Mesendoderm (in vitro differentiated cells): ENCODE measurements at regions not wholly inside any gene's neighbourhood (a gene's known extent, or its start where the extent isn't known, plus 50 kb on each side); places are given as distances from the start of the nearest gene placed in this dataset.

ENCODE experiments used
- DNase-seq: peaks from one replicate; pipeline ENCODE4 v3.0.0; 2013
- H2AK5ac ChIP-seq: 2 replicates; pipeline ENCODE4 v1.6.1; 2013; ENCODE audit warnings: low read length, inconsistent platforms
- H2BK120ac ChIP-seq: 2 replicates; pipeline ENCODE4 v1.6.1; 2013; ENCODE audit warnings: low read depth, mild to moderate bottlenecking, low read length, moderate library complexity, mixed read lengths
- H2BK15ac ChIP-seq: replicated peaks from 2 replicates; pipeline ENCODE4 v1.6.1; 2013; ENCODE audit warnings: low read depth, mild to moderate bottlenecking, moderate library complexity
- H2BK5ac ChIP-seq: 2 replicates; pipeline ENCODE4 v1.6.1; 2013; ENCODE audit warnings: low read length, inconsistent platforms
- H3K18ac ChIP-seq: 2 replicates; pipeline ENCODE4 v1.6.1; 2013; ENCODE audit warnings: mild to moderate bottlenecking, low read length, mixed read lengths
- H3K23ac ChIP-seq: one replicate; pipeline ENCODE4 v1.6.1; 2013; ENCODE audit warnings: low read length
- H3K27ac ChIP-seq: 2 replicates; pipeline ENCODE4 v1.5.1; 2013; ENCODE audit warnings: low read depth, mild to moderate bottlenecking, inconsistent platforms, low read length, moderate library complexity
- H3K27me3 ChIP-seq: 2 replicates; pipeline ENCODE4 v1.6.1; 2013; ENCODE audit warnings: low read length, control low read depth, mild to moderate bottlenecking, inconsistent platforms; ENCODE audit not compliant: insufficient read depth, poor library complexity
- H3K36me3 ChIP-seq: 2 replicates; pipeline ENCODE4 v1.6.1; 2013; ENCODE audit warnings: low read length, inconsistent platforms; ENCODE audit not compliant: control insufficient read depth, insufficient read depth
- H3K4ac ChIP-seq: one replicate; pipeline ENCODE4 v1.6.1; 2013; ENCODE audit warnings: low read depth, mild to moderate bottlenecking, low read length, moderate library complexity
- H3K4me1 ChIP-seq: 2 replicates; pipeline ENCODE4 v1.6.1; 2013; ENCODE audit warnings: low read depth, low read length, inconsistent platforms; ENCODE audit not compliant: control insufficient read depth
- H3K4me2 ChIP-seq: 2 replicates; pipeline ENCODE4 v1.6.1; 2013; ENCODE audit warnings: low read length
- H3K4me3 ChIP-seq: 2 replicates; pipeline ENCODE4 v1.5.1; 2013; ENCODE audit warnings: mild to moderate bottlenecking, low read length
- H3K56ac ChIP-seq: one replicate; pipeline ENCODE4 v1.6.1; 2013; ENCODE audit warnings: low read length
- H3K79me1 ChIP-seq: 2 replicates; pipeline ENCODE4 v1.6.1; 2013; ENCODE audit warnings: low read length, inconsistent platforms
- H3K79me2 ChIP-seq: 2 replicates; pipeline ENCODE4 v1.6.1; 2013; ENCODE audit warnings: mild to moderate bottlenecking, low read length; ENCODE audit not compliant: control insufficient read depth, insufficient read depth
- H3K9ac ChIP-seq: 2 replicates; pipeline ENCODE4 v1.6.1; 2013; ENCODE audit warnings: low read length, inconsistent platforms
- H4K5ac ChIP-seq: one replicate; pipeline ENCODE4 v1.6.1; 2013; ENCODE audit warnings: low read length
- H4K8ac ChIP-seq: one replicate; pipeline ENCODE4 v1.6.1; 2013; ENCODE audit warnings: low read depth, mild to moderate bottlenecking, control low read depth, low read length, moderate library complexity
- WGBS: extraction: QIAGEN DNeasy Blood & Tissue Kit; methylation state at CpG from one replicate; pipeline ENCODE4 v1.1.7; 2013; ENCODE audit warnings: low lambda C conversion rate, missing lambda C conversion rate; ENCODE audit not compliant: insufficient coverage; ENCODE audit errors: extremely low coverage; 5-methylcytosine and 5-hydroxymethylcytosine counted together

DNA sequence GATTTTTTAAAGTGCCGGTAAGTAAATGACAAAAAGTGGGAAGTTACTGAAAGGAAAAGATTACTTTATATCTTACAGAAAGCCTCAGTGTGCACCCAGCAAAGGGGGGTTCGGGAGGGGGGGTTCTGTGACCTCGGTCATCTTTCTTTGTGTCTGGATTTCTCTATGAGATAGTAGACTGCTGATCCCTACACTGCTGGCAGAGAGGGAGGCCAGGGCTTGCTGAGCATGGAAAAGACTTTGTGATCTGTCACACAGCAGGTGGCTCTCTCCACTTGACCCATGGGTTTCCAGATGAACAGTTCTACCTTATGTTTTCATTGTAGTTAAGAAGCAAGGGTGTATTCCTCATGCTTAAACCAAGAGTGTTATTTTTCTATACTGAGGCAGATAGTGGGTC is 475.6 kb downstream of the PCDH10 start:
- H3K79me2 ChIP-seq: no peaks in the 10 kb centered on the region
- no peak overlapping the region for H2AK5ac ChIP-seq
- no peak overlapping the region for H4K5ac ChIP-seq
- no peak overlapping the region for H3K4ac ChIP-seq
- H3K18ac ChIP-seq: no peak overlapping the region
- H2BK15ac ChIP-seq: no peak overlapping the region
- H3K4me1 ChIP-seq: no peaks in the 10 kb centered on the region
- no peaks in the 10 kb centered on the region for H3K79me1 ChIP-seq
- H4K8ac ChIP-seq: no peak overlapping the region
- H3K56ac ChIP-seq: no peak overlapping the region
- H3K23ac ChIP-seq: no peak overlapping the region
- no CpG with 5 or more reads among the region's 3 CpGs for WGBS
- H3K27me3 ChIP-seq: no peaks in the 10 kb centered on the region
- H3K27ac ChIP-seq: no peak overlapping the region
- no peak overlapping the region for H2BK5ac ChIP-seq
- DNase-seq: peak; percentile 33
- no peak overlapping the region for H3K9ac ChIP-seq
- no peak overlapping the region for H2BK120ac ChIP-seq
- no peaks in the 10 kb centered on the region for H3K36me3 ChIP-seq
- no peak overlapping the region for H3K4me3 ChIP-seq
- H3K4me2 ChIP-seq: no peak overlapping the region

DNA sequence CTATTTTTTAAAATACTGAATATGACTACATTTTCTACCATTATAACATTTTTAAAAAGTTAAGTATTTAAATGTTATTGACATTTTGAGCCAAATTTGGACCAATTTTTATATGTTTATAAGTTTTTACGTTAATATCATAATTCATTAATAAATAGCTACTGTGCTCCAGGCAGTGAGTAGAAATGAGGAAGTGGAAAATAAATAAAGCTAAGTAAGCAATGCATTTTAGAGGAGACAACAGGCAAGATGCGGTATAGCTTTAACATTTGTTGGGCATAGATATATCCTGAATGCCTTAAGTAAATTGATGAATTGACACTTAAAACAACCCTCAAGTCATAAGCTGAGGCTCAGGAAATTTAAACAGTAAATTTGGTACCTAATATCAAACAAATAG is 474.8 kb downstream of the PCDH10 start:
- Histone ChIP-seq H2BK5ac (no peak overlapping the region), H3K36me3 (no peaks in the 10 kb centered on the region), H4K8ac (no peak overlapping the region), H3K27ac (no peak overlapping the region), H3K4ac (no peak overlapping the region), H3K27me3 (no peaks in the 10 kb centered on the region), H3K9ac (no peak overlapping the region), H3K79me1 (no peaks in the 10 kb centered on the region), H2BK15ac (no peak overlapping the region), H3K4me1 (no peaks in the 10 kb centered on the region), H3K18ac (no peak overlapping the region), H3K56ac (no peak overlapping the region), H3K79me2 (no peaks in the 10 kb centered on the region), H2BK120ac (no peak overlapping the region), H3K23ac (no peak overlapping the region), H3K4me3 (no peak overlapping the region), H2AK5ac (no peak overlapping the region), H3K4me2 (no peak overlapping the region), H4K5ac (no peak overlapping the region)
- DNase-seq: no peak
- no CpG with 5 or more reads among the region's 2 CpGs for WGBS

DNA sequence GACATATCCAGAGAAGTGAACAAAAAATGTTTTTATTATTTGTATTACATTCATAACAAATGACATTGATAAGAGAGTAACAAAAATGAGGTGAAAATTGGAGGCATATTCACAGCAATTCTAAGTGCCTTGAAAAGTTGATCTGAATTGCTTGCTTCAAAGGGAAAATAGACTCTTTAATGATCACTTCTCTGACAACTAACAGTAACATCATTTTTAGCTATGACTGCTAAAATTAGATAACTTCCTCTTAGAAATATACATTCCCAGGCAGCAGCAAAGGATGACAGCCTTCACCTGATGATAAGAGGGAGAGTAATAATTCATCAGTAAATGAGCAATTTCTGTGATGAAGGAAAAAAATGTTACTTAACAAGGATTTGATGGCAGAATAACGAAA is 472.5 kb downstream of the PCDH10 start:
- no peak overlapping the region for H2BK5ac ChIP-seq
- H3K27ac ChIP-seq: no peak overlapping the region
- H3K79me2 ChIP-seq: no peaks in the 10 kb centered on the region
- H2BK120ac ChIP-seq: no peak overlapping the region
- H3K9ac ChIP-seq: no peak overlapping the region
- H4K5ac ChIP-seq: no peak overlapping the region
- no peaks in the 10 kb centered on the region for H3K27me3 ChIP-seq
- no peaks in the 10 kb centered on the region for H3K36me3 ChIP-seq
- H3K4me2 ChIP-seq: no peak overlapping the region
- no peak overlapping the region for H3K4me3 ChIP-seq
- no peaks in the 10 kb centered on the region for H3K4me1 ChIP-seq
- no peak overlapping the region for H4K8ac ChIP-seq
- H3K23ac ChIP-seq: no peak overlapping the region
- WGBS: no CpG with 5 or more reads among the region's 1 CpG
- no peak for DNase-seq
- no peak overlapping the region for H2BK15ac ChIP-seq
- no peak overlapping the region for H3K18ac ChIP-seq
- no peak overlapping the region for H3K56ac ChIP-seq
- H2AK5ac ChIP-seq: no peak overlapping the region
- no peaks in the 10 kb centered on the region for H3K79me1 ChIP-seq
- no peak overlapping the region for H3K4ac ChIP-seq

DNA sequence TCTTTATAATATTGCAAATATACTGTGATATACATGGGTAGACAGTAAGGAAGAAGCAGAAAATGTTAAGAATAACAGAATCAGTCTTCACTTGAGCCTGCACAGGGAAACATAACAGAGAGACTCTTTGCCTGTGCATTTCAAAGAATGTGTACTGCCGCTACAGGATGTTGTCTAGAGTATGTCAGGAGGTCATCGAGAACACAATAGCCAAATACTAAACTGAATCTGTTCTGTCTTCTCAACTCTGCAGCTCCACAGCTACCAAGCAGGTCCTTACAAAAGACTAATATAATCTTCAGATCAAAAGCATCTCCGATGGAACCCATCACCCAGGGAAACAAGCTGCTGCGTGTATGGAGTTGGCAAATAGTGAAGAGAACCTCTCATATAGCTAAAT is 471.5 kb downstream of the PCDH10 start:
- no CpG with 5 or more reads among the region's 4 CpGs for WGBS
- Histone ChIP-seq H4K8ac (no peak overlapping the region), H3K18ac (no peak overlapping the region), H2BK5ac (no peak overlapping the region), H2BK15ac (no peak overlapping the region), H3K27ac (no peak overlapping the region), H3K23ac (no peak overlapping the region), H3K79me2 (no peaks in the 10 kb centered on the region), H3K36me3 (no peaks in the 10 kb centered on the region), H3K4me3 (no peak overlapping the region), H3K56ac (no peak overlapping the region), H4K5ac (no peak overlapping the region), H2BK120ac (no peak overlapping the region), H2AK5ac (no peak overlapping the region), H3K4ac (no peak overlapping the region), H3K4me2 (no peak overlapping the region), H3K27me3 (no peaks in the 10 kb centered on the region), H3K4me1 (no peaks in the 10 kb centered on the region), H3K9ac (no peak overlapping the region), H3K79me1 (no peaks in the 10 kb centered on the region)
- DNase-seq: no peak

DNA sequence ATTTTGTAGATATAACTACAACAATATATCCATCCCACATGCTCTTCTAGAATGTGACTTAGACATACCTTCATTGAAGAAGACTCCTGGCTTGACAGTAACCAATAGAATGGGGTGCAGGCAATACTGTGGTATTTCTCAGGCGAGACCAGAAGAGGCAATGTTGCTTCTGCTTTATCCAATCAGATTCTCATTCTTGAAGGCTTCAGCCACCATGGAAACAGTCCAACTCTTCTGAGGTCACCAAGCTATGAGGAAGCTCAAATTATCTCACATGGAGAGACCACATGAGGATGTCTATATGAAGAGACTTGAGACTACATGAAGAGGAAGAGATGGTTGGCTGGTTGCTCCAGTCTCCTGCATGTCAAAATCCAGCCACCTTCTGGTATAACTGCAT is 469.9 kb downstream of the PCDH10 start:
- Histone ChIP-seq H4K8ac (no peak overlapping the region), H2BK120ac (no peak overlapping the region), H3K4me1 (no peaks in the 10 kb centered on the region), H3K79me2 (no peaks in the 10 kb centered on the region), H2BK15ac (no peak overlapping the region), H3K18ac (no peak overlapping the region), H3K23ac (no peak overlapping the region), H3K27ac (no peak overlapping the region), H2BK5ac (no peak overlapping the region), H3K36me3 (no peaks in the 10 kb centered on the region), H3K4ac (no peak overlapping the region), H3K79me1 (no peaks in the 10 kb centered on the region), H4K5ac (no peak overlapping the region), H3K9ac (no peak overlapping the region), H3K56ac (no peak overlapping the region), H3K4me3 (no peak overlapping the region), H3K4me2 (no peak overlapping the region), H3K27me3 (no peaks in the 10 kb centered on the region), H2AK5ac (no peak overlapping the region)
- no CpG with 5 or more reads among the region's 1 CpG for WGBS
- DNase-seq: no peak

DNA sequence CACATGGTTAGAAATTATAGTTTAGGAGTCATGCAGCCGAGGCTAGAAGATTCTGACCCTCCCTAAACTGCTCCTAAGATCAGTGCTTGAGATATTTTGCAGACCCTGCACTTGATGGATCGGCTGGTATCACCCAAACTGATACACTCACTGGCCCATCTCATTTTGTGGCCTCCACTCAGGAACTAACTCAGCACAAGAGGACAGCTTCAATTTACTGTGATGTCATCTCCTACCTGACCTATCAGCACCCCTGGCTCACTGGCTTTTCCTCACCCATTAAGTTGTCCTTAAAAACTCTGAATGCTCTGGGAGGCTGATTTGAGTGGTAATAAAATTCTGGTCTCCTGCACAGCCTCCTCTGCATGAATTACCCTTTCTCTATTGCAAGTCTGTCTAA is 450.9 kb downstream of the PCDH10 start:
- no peak overlapping the region for H3K9ac ChIP-seq
- H3K36me3 ChIP-seq: no peaks in the 10 kb centered on the region
- no peak overlapping the region for H3K4me2 ChIP-seq
- no peak overlapping the region for H3K18ac ChIP-seq
- no peak overlapping the region for H3K4ac ChIP-seq
- no peak overlapping the region for H2AK5ac ChIP-seq
- H2BK5ac ChIP-seq: no peak overlapping the region
- WGBS: no CpG with 5 or more reads among the region's 2 CpGs
- no peak overlapping the region for H4K8ac ChIP-seq
- no peak overlapping the region for H2BK120ac ChIP-seq
- no peak overlapping the region for H3K56ac ChIP-seq
- H3K4me3 ChIP-seq: no peak overlapping the region
- H3K23ac ChIP-seq: no peak overlapping the region
- H3K79me1 ChIP-seq: no peaks in the 10 kb centered on the region
- no peak for DNase-seq
- H3K27ac ChIP-seq: no peak overlapping the region
- no peaks in the 10 kb centered on the region for H3K27me3 ChIP-seq
- no peaks in the 10 kb centered on the region for H3K4me1 ChIP-seq
- no peak overlapping the region for H4K5ac ChIP-seq
- no peak overlapping the region for H2BK15ac ChIP-seq
- H3K79me2 ChIP-seq: no peaks in the 10 kb centered on the region
